ENCODE measurements at regions not wholly inside any gene's neighbourhood (a gene's known extent, or its start where the extent isn't known, plus 50 kb on each side); places are given as distances from the start of the nearest gene placed in this dataset.

DNA sequence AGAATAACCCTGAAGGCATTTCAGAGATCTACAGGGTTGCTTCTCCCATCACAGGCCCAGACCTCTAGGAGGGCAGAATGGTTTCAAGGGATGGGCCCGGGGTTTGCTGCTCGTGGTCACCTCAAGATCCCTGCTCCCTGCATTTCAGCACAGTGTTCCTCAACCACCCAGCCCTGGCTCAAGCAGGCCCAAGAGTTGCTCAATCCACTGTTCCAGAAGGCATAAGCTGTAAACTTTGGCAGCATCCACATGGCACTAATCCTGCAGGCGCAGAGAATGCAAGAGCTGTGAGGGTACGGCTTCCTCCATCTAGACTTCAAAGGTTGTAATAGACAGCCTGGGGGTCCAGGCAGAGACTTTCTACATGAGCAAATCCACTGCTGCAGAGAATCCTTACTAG, 225.0 kb upstream of the UBASH3B start:
- Mint-ChIP-seq H3K27me3 (peaks cover 6% of the 10 kb centered on the region), H3K27ac (no peak overlapping the region), H3K9me3 (no peaks in the 10 kb centered on the region), H3K36me3 (ENCODE audit: low read depth) (no peaks in the 10 kb centered on the region), H3K4me3 (no peak overlapping the region), H3K4me1 (no peaks in the 10 kb centered on the region)
- no peak for ATAC-seq (ENCODE audit: low read depth)
- no peak for DNase-seq
- ChIA-PET POLR2A (no interaction called here), CTCF (no interaction called here)
- TF ChIP-seq CTCF (IDR thresholded peaks at IDR 0.05) = no peak
- intact Hi-C loops (cut with micrococcal nuclease) = no loop called here

GRCh38 chr11:122426073-122426472, 229.4 kb upstream of the UBASH3B start:
- DNase-seq (no peak), ATAC-seq (ENCODE audit: low read depth) (no peak)
- intact Hi-C loops (cut with micrococcal nuclease) = no loop called here
- no peaks in the 10 kb centered on the region for H3K4me1 Mint-ChIP-seq
- no peak for TF ChIP-seq CTCF (IDR thresholded peaks at IDR 0.05)
- H3K27me3 Mint-ChIP-seq = peaks cover 4% of the 10 kb centered on the region
- H3K4me3 Mint-ChIP-seq = no peak overlapping the region
- H3K36me3 Mint-ChIP-seq (ENCODE audit: low read depth) = no peaks in the 10 kb centered on the region
- H3K9me3 Mint-ChIP-seq = no peaks in the 10 kb centered on the region
- no peak overlapping the region for H3K27ac Mint-ChIP-seq
- ChIA-PET CTCF (no interaction called here), POLR2A (no interaction called here)

- H3K36me3 Mint-ChIP-seq (ENCODE audit: low read depth) = no peaks in the 10 kb centered on the region
- H3K9me3 Mint-ChIP-seq = no peaks in the 10 kb centered on the region
- ChIA-PET CTCF (no interaction called here), POLR2A (no interaction called here)
- TF ChIP-seq CTCF (IDR thresholded peaks at IDR 0.05) = no peak
- H3K4me1 Mint-ChIP-seq = no peaks in the 10 kb centered on the region
- H3K27ac Mint-ChIP-seq = no peak overlapping the region
- intact Hi-C loops (cut with micrococcal nuclease) = no loop called here
- peaks cover 4% of the 10 kb centered on the region for H3K27me3 Mint-ChIP-seq
- DNase-seq = no peak
- ATAC-seq (ENCODE audit: low read depth) = no peak
- no peak overlapping the region for H3K4me3 Mint-ChIP-seq
Measured at GRCh38 chr11:122424636-122425035, 230.9 kb upstream of the UBASH3B start.

DNA sequence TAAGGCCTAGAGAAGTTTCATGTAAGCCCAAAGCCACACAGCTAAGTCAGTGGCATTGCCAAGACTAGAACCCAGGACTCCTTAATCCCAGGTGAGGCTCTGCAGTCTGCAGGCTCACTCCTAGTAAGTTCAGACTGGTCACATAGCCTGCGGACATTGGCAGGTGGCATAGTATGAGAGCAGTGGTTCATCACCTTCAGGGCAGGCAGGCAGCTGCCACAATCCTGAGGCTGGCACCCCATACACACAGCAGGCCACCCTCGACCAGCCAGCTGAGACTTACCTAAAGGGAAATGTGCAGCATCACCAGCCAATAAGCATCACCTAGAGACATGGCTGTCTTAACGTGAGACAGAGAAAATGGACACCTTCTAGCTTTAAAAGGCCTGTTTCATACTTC, 231.6 kb upstream of the UBASH3B start:
- CTCF ChIA-PET = no interaction called here
- Mint-ChIP-seq H3K27me3 (peaks cover 4% of the 10 kb centered on the region), H3K27ac (no peak overlapping the region), H3K36me3 (ENCODE audit: low read depth) (no peaks in the 10 kb centered on the region), H3K9me3 (no peaks in the 10 kb centered on the region), H3K4me3 (no peak overlapping the region), H3K4me1 (no peaks in the 10 kb centered on the region)
- TF ChIP-seq CTCF (IDR thresholded peaks at IDR 0.05) = no peak
- intact Hi-C loops (cut with micrococcal nuclease) = no loop called here
- ATAC-seq (ENCODE audit: low read depth) = no peak
- no peak for DNase-seq
- POLR2A ChIA-PET = interaction anchor here (0.5 kb wide), 1 partner anchor 659 kb away, joined by 4 read pairs; no protein-coding TSS in a partner anchor

- DNase-seq (no peak), ATAC-seq (ENCODE audit: low read depth) (no peak)
- TF ChIP-seq CTCF (IDR thresholded peaks at IDR 0.05) = no peak
- ChIA-PET CTCF (no interaction called here), POLR2A (no interaction called here)
- H3K36me3 Mint-ChIP-seq (ENCODE audit: low read depth) = no peaks in the 10 kb centered on the region
- intact Hi-C loops (cut with micrococcal nuclease) = no loop called here
- no peak overlapping the region for H3K27ac Mint-ChIP-seq
- H3K27me3 Mint-ChIP-seq = peaks cover 4% of the 10 kb centered on the region
- H3K4me1 Mint-ChIP-seq = no peaks in the 10 kb centered on the region
- H3K4me3 Mint-ChIP-seq = no peak overlapping the region
- no peaks in the 10 kb centered on the region for H3K9me3 Mint-ChIP-seq
Measured at GRCh38 chr11:122423273-122423672, 232.2 kb upstream of the UBASH3B start.

All from activated B cell treated with CpG ODN at 0.5 μM for 24 hours (primary cell).